Stimulated activated CD4-positive, alpha-beta T cell treated with anti-CD3 and anti-CD28 coated beads, Interleukin-1b, Interleukin-23, amount 100 ng/mL, for 1 hour (primary cell): ENCODE measurements at regions not wholly inside any gene's neighbourhood (a gene's known extent, or its start where the extent isn't known, plus 50 kb on each side); places are given as distances from the start of the nearest gene placed in this dataset.

Source experiments
- DNase-seq, 2 donors: peaks; one replicate each; pipeline ENCODE4 v3.0.0-alpha.2; 2020; ENCODE audit warnings: low read depth in 2 of 2

DNA sequence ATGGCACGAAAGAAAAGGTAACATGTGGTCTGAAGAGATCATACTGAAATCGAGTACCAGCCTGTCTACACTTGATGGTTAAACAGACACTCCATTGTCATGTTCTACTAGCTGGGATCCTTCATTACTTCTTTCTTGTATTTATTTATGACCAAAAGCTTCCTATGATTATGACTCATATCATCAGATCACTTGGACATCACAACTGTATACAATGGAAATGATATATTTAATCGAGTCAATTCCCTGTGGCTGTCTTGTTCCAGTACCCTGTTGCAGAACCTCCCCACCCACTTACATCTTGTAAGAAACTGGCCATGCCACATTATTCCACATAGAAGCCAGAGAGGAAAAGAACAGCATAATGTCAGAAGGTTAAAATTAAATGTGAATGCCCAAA is 358.9 kb downstream of the ZEB2 start:
- DNase-seq, result no peak

DNA sequence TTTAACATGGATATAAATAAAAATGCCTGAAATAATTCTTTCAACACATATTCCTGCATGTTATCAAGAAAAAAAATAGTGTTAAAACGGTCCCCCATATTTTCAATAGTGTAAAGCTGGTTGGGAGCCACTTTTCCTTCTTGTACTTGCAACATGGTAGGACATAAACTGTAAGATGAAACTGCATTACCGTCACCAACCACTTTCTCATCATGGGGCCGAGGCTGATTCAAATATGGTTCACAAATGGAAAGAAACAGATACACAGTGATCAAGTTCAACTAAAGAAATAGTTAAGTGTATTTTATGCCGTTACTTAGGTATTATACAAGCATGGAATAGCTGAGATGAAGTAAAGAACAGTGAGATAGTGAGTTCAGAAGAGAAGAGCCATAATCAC is 360.7 kb downstream of the ZEB2 start:
- no peak for DNase-seq

GRCh38 chr2:144158096-144158495 is 361.8 kb downstream of the ZEB2 start:
- DNase-seq, result no peak

- no peak for DNase-seq
Measured at GRCh38 chr2:144156736-144157640, 362.9 kb downstream of the ZEB2 start.

- no peak for DNase-seq
Measured at GRCh38 chr2:144154205-144154604, 365.7 kb downstream of the ZEB2 start.

DNA sequence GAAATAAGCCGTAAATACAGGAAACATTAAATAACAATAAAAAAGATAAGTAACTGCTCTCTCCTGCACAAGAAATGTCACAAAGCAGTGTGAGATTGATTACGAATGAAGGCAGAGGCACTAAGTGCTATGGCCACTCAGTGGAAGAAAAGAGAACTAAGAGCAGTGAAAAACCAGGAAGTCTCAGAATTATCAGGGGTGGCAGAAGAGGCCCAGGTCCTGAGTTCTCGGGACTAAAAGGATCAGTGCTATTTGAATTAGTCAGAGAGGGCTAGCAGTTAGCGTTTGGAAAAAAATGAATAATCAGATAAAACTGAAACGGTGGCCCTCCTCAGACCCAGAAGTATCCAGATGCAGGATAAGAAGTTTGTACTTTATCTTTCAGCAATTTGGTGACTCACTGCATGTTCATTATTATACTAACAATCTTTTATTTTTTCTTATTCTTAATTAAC is 367.1 kb downstream of the ZEB2 start:
- no peak for DNase-seq

- DNase-seq, result no peak
Measured at GRCh38 chr2:144151851-144152250, 368.1 kb downstream of the ZEB2 start.

- DNase-seq, result no peak
Measured at GRCh38 chr2:144151405-144151804, 368.5 kb downstream of the ZEB2 start.

DNA sequence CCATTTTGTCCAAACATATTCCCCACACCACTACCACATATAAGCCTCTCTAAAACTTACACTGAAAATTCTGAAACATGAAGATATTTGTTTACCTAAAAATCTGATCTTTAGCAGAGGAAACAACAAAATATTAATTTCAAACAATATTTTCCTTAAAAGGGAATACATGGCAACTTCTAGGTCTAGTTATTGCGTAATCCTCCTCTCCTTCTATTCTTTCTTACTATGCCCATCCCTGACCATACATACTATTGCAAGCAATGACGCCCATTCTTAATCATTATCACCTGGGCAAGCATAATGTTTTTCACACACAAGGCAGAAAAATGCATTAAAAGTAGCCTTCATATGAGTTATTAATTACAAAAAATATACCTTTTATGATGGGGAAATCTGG is 372.6 kb downstream of the ZEB2 start:
- no peak for DNase-seq

- DNase-seq, result no peak
Measured at GRCh38 chr2:144146876-144147275, 373.0 kb downstream of the ZEB2 start.

DNA sequence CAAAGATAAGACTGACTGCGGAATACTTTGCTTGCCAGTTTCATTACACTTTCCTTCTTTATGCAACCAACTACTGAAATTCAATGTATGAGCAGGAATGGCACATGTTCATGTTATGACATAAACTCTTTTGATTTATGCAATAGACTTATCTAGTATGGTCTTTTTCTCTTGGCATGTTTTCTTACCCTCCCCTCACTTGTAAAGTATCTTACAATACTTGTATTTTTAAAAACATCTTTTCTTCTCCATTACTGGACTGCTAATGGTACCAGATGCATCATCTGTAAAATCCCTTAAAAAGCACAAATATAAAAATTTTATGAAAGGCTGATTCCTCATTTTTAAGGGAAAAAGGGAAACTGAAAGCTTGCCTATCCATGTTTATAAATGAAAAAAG is 373.8 kb downstream of the ZEB2 start:
- no peak for DNase-seq

DNA sequence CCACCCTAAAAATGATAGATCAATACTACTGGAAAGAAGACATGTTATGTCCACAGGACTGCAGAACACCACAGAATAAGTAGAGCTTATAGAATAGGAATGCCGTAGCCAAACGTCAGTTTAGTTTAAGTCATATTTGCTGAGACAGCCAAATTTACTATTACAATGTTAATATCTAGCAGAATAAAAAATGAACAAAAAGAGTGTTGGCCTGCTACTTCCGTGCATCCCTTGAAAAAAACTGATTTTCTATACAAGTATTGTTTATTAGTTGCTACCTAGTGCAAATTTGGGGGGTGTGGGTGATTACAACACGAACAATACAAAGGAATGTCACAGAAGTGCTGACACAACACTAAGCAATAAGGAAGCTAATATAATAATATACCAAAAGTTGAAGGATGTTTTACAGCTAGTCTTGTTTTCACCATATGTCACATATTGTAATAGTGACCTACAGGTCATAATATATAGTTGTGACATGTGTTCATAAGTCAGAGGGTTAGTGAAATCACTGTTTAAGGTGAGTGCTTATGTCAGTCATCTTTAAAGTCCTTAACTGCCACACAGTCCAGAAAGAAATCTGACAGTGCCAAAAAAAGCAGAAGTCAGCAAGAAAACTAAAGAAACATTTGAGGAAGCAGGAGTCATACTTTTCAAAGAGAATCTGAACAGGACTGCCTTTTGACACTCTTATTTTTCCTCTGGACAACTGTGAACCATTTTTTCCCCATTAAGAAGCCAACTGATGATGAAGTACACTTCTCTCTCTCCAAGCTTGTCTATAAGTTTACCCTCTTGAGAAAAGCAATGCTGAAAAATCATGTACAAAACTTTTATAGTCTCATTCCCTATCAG is 376.4 kb downstream of the ZEB2 start:
- no peak for DNase-seq

DNA sequence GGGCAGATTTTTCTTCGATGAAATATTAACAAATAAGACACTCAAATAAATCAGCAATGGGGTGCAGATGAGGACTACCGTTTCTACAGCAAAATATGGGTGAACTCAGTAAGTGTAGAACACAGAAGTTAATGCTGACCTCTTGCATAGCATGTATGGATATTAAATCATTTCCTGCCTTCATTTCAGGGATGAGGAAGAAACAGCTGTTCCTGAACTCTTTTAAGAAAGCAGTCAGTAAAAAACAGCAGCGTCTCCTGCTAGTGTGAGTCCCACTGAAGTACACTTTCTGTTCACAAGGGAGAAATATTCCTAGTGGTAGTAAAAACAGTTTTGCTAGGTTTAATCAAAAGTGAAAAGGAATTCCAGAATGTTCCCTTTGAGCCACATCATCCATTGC is 379.0 kb downstream of the ZEB2 start:
- no peak for DNase-seq

DNA sequence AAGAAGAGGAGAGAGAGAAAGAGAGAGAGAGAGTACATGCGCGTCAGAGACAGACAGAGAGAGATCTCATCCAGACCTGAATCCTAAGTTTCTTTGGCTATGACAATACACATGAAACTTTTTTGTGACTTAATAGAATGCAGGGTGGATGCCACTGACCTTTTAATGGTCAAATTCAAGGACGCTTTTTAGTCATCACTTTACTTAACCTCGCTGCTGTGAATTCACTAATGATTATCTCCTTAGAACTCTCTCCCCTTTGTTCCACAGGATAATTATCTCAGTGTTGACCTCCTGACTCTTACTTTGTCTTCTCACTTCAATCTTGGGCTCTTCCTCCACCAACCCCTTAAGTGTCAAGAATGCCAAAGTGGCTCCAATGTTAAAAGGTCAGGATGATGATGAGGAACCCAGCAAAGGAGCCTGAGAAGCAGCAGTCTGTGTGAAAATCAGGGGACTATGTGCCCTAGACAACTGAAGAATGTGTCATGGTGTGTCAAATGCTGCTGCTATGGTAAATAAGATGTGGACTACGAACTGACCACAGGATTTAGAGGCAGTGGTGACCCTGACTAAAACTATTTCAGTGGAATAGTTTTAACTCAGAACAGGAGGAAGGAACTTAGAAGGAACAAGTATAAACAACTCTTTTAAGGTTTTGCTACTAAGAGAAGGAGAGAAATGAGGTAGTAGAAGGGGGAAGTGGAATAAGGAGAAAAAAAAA is 382.1 kb downstream of the ZEB2 start:
- no peak for DNase-seq

- no peak for DNase-seq
Measured at GRCh38 chr2:144137272-144137671, 382.6 kb downstream of the ZEB2 start.

DNA sequence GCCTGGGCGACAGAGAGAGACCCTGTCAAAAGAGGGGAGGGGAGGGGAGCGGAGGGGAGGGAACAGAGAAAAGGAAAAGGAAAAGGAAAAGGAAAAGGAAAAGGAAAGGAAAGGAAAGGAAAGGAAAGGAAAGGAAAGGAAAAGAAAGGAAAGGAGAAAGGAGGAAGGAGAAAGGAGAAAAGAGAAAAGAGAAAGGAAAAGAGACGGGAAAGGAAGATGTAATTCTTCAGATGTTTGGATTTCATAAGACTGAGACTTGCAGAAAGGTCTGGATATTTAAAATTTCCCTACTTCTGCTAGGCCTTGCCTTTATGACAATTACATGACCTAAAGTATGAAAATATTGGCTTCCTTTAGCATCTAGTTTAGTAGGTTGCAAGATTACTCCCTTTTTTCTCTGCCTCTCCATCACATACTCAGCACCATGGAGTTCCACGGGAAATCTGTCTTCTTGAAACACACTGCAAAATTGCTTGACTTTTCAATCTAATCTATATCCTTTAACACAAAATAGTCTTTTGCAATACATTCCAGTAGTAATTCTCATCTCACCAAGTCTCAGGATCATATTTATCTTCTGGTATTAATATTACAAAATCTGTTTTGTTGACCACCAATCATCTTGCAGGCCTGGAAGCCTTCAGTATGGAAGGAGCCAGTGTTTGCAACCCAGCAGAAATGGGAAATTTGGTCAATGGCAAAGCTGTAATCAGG is 383.5 kb downstream of the ZEB2 start:
- no peak for DNase-seq

DNA sequence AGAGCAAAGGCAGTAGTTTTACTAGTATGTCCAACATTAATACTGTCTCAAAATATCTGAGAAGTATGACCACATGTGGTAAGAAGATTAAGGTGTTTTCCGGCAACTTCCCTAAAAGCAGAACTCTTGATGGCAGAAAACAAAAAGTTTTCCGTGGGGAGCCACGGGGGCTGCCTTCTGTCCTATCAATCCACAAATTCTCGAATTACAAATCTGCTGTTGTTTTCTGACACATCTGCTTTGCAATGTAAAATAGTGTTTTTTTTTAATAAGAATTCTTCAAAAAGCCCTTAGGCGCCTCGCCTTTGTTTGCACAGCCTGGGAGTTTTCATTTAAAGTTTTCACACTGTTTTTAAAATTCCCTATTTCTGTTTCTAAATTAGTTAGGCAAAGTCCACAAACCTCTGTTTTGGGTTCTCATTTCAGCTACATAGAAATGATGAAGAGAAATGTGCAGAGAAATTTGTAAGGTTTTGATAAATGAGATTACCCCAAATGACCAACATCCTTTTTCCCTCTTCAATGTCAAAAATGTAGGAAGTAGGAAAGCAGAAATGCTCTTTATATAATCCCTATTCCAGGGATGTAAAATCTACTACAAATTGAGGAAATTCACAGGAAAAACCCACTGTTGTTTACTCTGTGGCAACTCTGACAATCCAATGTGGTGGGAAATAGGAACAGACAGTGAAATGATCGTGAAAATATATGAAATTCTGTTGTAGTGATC is 385.8 kb downstream of the ZEB2 start:
- no peak for DNase-seq

DNA sequence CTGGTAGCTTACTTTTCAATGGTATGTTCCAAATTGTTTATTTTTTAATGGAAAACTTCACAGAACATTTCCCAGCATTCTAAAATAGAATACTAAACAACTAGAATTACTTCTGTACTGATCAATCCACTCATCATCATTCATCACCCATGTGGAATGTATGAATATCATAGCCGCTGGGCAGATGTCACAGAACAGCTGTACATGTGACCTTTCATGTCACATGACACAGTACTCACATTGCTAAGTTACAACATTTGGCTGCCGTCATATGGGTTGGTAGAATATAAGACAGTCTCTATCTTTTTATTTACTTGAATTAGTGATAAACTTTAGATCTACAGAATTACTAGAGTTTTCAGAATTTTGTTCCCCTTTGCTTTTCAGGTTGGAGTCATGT is 387.6 kb downstream of the ZEB2 start:
- no peak for DNase-seq

- no peak for DNase-seq
Measured at GRCh38 chr2:144131042-144131441, 388.9 kb downstream of the ZEB2 start.

- DNase-seq, result no peak
Measured at GRCh38 chr2:144130551-144130950, 389.4 kb downstream of the ZEB2 start.
